C4-2B (cell line): ENCODE measurements at regions not wholly inside any gene's neighbourhood (a gene's known extent, or its start where the extent isn't known, plus 50 kb on each side); places are given as distances from the start of the nearest gene placed in this dataset.

Experiments used
- H3K27ac ChIP-seq: fragments of 450-650 bp; 2 replicates; pipeline ENCODE4 v1.5.1; 2017
- CTCF ChIP-seq: fragments of 450-650 bp; conservative IDR thresholded peaks from 2 replicates; pipeline ENCODE4 v1.5.1; 2017; ENCODE audit warnings: mild to moderate bottlenecking
- ZFX ChIP-seq: fragments of 450-650 bp; IDR thresholded peaks from 2 replicates; pipeline ENCODE4 v1.6.1; 2017

GRCh38 chr3:7793786-7794185 lies 707.8 kb upstream of the LMCD1 start:
- no peak for TF ChIP-seq ZFX
- TF ChIP-seq CTCF, result no peak
- H3K27ac ChIP-seq, result no peak overlapping the region

- H3K27ac ChIP-seq, result no peak overlapping the region
- no peak for TF ChIP-seq CTCF
- no peak for TF ChIP-seq ZFX
These were observed 703.3 kb upstream of the LMCD1 start for GRCh38 chr3:7798276-7798675.

GRCh38 chr3:7800006-7800780 lies 701.4 kb upstream of the LMCD1 start:
- TF ChIP-seq ZFX (no peak), CTCF (peak; percentile 58)
- no peak overlapping the region for H3K27ac ChIP-seq

GRCh38 chr3:7812490-7812889 lies 689.1 kb upstream of the LMCD1 start:
- TF ChIP-seq ZFX (no peak), CTCF (no peak)
- no peak overlapping the region for H3K27ac ChIP-seq

- no peak overlapping the region for H3K27ac ChIP-seq
- TF ChIP-seq ZFX (no peak), CTCF (no peak)
These were observed 688.3 kb upstream of the LMCD1 start for GRCh38 chr3:7813365-7813764.

- TF ChIP-seq ZFX (no peak), CTCF (no peak)
These were observed 684.4 kb upstream of the LMCD1 start for GRCh38 chr3:7817239-7817638.

GRCh38 chr3:7820969-7821368 lies 680.7 kb upstream of the LMCD1 start:
- TF ChIP-seq CTCF (no peak), ZFX (no peak)
- H3K27ac ChIP-seq, result no peak overlapping the region

More at GRCh38 chr3:7817239-7817638, 684.4 kb upstream of the LMCD1 start:
- no peak overlapping the region for H3K27ac ChIP-seq
